HS-27A (cell line): ENCODE measurements at regions not wholly inside any gene's neighbourhood (a gene's known extent, or its start where the extent isn't known, plus 50 kb on each side); places are given as distances from the start of the nearest gene placed in this dataset.
"Not testable (repeated sequence)": the region's sequence is repeated elsewhere in the genome, so short reads cannot be mapped to it uniquely, and the experiment has no call there.

Experiments used
- DNase-seq: peaks from one replicate; pipeline ENCODE4 v3.0.0-alpha.2; 2012; ENCODE audit warnings: low read depth, missing footprints

- DNase-seq: no peak
These were observed 439.6 kb upstream of the UBE2E3 start for GRCh38 chr2:180540761-180541160.

- no peak for DNase-seq
These were observed 440.9 kb upstream of the UBE2E3 start for GRCh38 chr2:180539541-180539940.

GRCh38 chr2:180535289-180535688 is 445.1 kb upstream of the UBE2E3 start:
- no peak for DNase-seq

GRCh38 chr2:180531787-180532186 is 448.6 kb upstream of the UBE2E3 start:
- not testable (repeated sequence) for DNase-seq

- no peak for DNase-seq
These were observed 455.9 kb upstream of the UBE2E3 start for GRCh38 chr2:180524499-180524898.

- DNase-seq: peak; percentile 65
These were observed 456.6 kb upstream of the UBE2E3 start for GRCh38 chr2:180523621-180524340.

GRCh38 chr2:180520921-180521581 is 459.4 kb upstream of the UBE2E3 start:
- no peak for DNase-seq

- DNase-seq: no peak
These were observed 460.2 kb upstream of the UBE2E3 start for GRCh38 chr2:180520206-180520605.

- DNase-seq: no peak
These were observed 461.1 kb upstream of the UBE2E3 start for GRCh38 chr2:180519276-180519675.

- DNase-seq: no peak
These were observed 464.2 kb upstream of the UBE2E3 start for GRCh38 chr2:180516232-180516631.

- no peak for DNase-seq
These were observed 467.0 kb upstream of the UBE2E3 start for GRCh38 chr2:180513389-180513788.

GRCh38 chr2:180508458-180508857 is 471.9 kb upstream of the UBE2E3 start:
- no peak for DNase-seq

GRCh38 chr2:180507028-180507427 is 473.4 kb upstream of the UBE2E3 start:
- DNase-seq: no peak

GRCh38 chr2:180505203-180505602 is 475.2 kb upstream of the UBE2E3 start:
- no peak for DNase-seq

GRCh38 chr2:180497621-180498152 is 482.7 kb upstream of the UBE2E3 start:
- no peak for DNase-seq

- DNase-seq: no peak
These were observed 484.8 kb upstream of the UBE2E3 start for GRCh38 chr2:180495606-180496005.

- no peak for DNase-seq
These were observed 486.1 kb upstream of the UBE2E3 start for GRCh38 chr2:180494286-180494685.

- DNase-seq: no peak
These were observed 475.6 kb upstream of the CWC22 start for GRCh38 chr2:180482696-180483095.

- no peak for DNase-seq
These were observed 474.9 kb upstream of the CWC22 start for GRCh38 chr2:180481998-180482397.

- no peak for DNase-seq
These were observed 471.8 kb upstream of the CWC22 start for GRCh38 chr2:180478883-180479282.

GRCh38 chr2:180474716-180475115 is 467.6 kb upstream of the CWC22 start:
- no peak for DNase-seq

- no peak for DNase-seq
These were observed 466.4 kb upstream of the CWC22 start for GRCh38 chr2:180473456-180473855.

GRCh38 chr2:180472133-180472532 is 465.0 kb upstream of the CWC22 start:
- no peak for DNase-seq

- DNase-seq: no peak
These were observed 456.5 kb upstream of the CWC22 start for GRCh38 chr2:180463608-180464007.
